K562 (cell line): ENCODE measurements at regions not wholly inside any gene's neighbourhood (a gene's known extent, or its start where the extent isn't known, plus 50 kb on each side); places are given as distances from the start of the nearest gene placed in this dataset.

ENCODE experiments used
- ASH1L ChIP-seq: fragments of 450-650 bp; IDR thresholded peaks from 2 replicates; pipeline ENCODE4 v1.6.1; 2018; ENCODE audit warnings: borderline replicate concordance, mild to moderate bottlenecking, low read depth; ENCODE audit not compliant: partially characterized antibody
- ATF7 ChIP-seq: fragments of 450-650 bp; IDR thresholded peaks from 2 replicates; pipeline ENCODE4 v1.7.1; 2014; ENCODE audit warnings: mild to moderate bottlenecking, moderate library complexity
- CBX3 ChIP-seq, 2 experiments: IDR thresholded peaks; 1 replicate in 1 of 2; 2 replicates in 1 of 2; pipeline ENCODE4 v1.6.1; 2012; ENCODE audit warnings: inconsistent platforms in 2 of 2, low read length in 2 of 2, borderline replicate concordance in 1 of 2, control low read depth in 1 of 2
- CEBPG ChIP-seq, 3 experiments: fragments of 200-800 bp in 1 of 3; sonication (Bioruptor generic) in 1 of 3; sonication (generic) in 1 of 3; formaldehyde crosslinking in 1 of 3; IDR thresholded peaks in 2 of 3; conservative IDR thresholded peaks in 1 of 3; 2 replicates each; pipeline versions ENCODE4 v1.6.1 to v1.8.0; 2016 to 2022; ENCODE audit warnings: missing compliant biosample characterization in 2 of 3, missing genetic modification characterization in 2 of 3, mild to moderate bottlenecking in 1 of 3, missing genetic modification reagents in 1 of 3
- DNMT1 ChIP-seq: fragments of 450-650 bp; IDR thresholded peaks from 2 replicates; pipeline ENCODE4 v1.6.1; 2016; ENCODE audit warnings: antibody characterized with exemption, mild to moderate bottlenecking
- KLF16 ChIP-seq: IDR thresholded peaks from 2 replicates; pipeline ENCODE4 v1.6.1; 2016; ENCODE audit warnings: antibody characterized with exemption
- SMC3 ChIP-seq: conservative IDR thresholded peaks from 2 replicates; pipeline ENCODE4 v1.6.1; 2011; ENCODE audit warnings: low read depth, low read length, improper control_type of control experiment; ENCODE audit not compliant: insufficient read depth
- TAF15 ChIP-seq: fragments of 200-400 bp; formaldehyde crosslinking; IDR thresholded peaks from 2 replicates; pipeline ENCODE4 v1.6.1; 2017; ENCODE audit warnings: mild to moderate bottlenecking, low read depth, low read length, moderate library complexity
- U2AF2 ChIP-seq: fragments of 200-400 bp; formaldehyde crosslinking; optimal IDR thresholded peaks from 2 replicates; pipeline ENCODE3; 2017; ENCODE audit warnings: low read depth, mild to moderate bottlenecking, low read length
- YY1 ChIP-seq, 3 experiments: IDR thresholded peaks; 2 replicates each; pipeline ENCODE4 v1.6.1; 2011; ENCODE audit warnings: low read length in 2 of 3, mild to moderate bottlenecking in 2 of 3, moderate library complexity in 2 of 3, borderline replicate concordance in 1 of 3, control low read depth in 1 of 3, low read depth in 1 of 3; ENCODE audit not compliant: insufficient read depth in 3 of 3, insufficient replicate concordance in 2 of 3, control insufficient read depth in 1 of 3, insufficient read length in 1 of 3; ENCODE audit errors: extremely low read depth in 1 of 3
- ZNF253 ChIP-seq: fragments of 250-450 bp; sonication (Bioruptor Pico); conservative IDR thresholded peaks from 2 replicates; pipeline ENCODE4 v1.6.1; 2021; ENCODE audit warnings: mild to moderate bottlenecking
- ZNF431 ChIP-seq: sonication (generic); formaldehyde crosslinking; IDR thresholded peaks from 2 replicates; pipeline ENCODE4 v1.8.0; 2022; ENCODE audit warnings: mild to moderate bottlenecking, missing genetic modification reagents
- TF ChIP-seq, protein P1 (sequence below), 2 experiments: fragments of 450-650 bp in 1 of 2; sonication (generic) in 1 of 2; formaldehyde crosslinking in 1 of 2; IDR thresholded peaks; 2 replicates each; pipeline versions ENCODE4 v1.7.1 to v1.9.0; 2016 to 2022; ENCODE audit warnings: inconsistent platforms in 1 of 2, mild to moderate bottlenecking in 1 of 2, missing genetic modification reagents in 1 of 2
- TF ChIP-seq, protein P2 (sequence below): IDR thresholded peaks from 2 replicates; pipeline ENCODE4 v1.6.1; 2014; ENCODE audit warnings: antibody characterized with exemption
- TF ChIP-seq, protein P3 (sequence below): fragments of 250-450 bp; sonication (Bioruptor Pico); IDR thresholded peaks from 2 replicates; pipeline ENCODE4 v1.5.0; 2020; ENCODE audit warnings: mild to moderate bottlenecking

DNA sequence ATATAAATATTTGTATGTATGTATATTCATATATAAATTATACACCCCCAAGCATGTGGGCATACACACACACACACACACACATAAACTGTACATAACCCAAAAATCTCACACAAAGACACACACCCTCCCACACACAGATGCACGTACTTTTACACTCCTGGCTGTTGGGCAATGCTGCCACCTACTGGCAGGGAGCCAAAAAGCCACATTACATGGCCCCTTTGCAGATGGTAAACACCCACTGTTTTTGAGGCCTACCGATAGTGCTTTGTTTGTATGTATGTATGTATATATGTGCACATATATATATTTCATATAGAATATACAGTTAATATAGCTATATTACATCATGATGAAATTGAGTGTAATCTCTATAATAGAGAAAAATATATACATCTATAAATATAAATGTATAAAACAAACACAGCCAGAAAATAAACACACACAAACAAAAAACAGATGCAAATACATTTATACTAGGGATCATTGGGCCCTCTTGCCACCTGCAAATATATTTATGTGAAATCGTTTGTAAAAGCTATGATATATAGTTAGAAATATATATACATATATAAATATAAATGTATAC, 120.1 kb upstream of the ACBD5 start (continued):
- TF ChIP-seq, protein P1, sequence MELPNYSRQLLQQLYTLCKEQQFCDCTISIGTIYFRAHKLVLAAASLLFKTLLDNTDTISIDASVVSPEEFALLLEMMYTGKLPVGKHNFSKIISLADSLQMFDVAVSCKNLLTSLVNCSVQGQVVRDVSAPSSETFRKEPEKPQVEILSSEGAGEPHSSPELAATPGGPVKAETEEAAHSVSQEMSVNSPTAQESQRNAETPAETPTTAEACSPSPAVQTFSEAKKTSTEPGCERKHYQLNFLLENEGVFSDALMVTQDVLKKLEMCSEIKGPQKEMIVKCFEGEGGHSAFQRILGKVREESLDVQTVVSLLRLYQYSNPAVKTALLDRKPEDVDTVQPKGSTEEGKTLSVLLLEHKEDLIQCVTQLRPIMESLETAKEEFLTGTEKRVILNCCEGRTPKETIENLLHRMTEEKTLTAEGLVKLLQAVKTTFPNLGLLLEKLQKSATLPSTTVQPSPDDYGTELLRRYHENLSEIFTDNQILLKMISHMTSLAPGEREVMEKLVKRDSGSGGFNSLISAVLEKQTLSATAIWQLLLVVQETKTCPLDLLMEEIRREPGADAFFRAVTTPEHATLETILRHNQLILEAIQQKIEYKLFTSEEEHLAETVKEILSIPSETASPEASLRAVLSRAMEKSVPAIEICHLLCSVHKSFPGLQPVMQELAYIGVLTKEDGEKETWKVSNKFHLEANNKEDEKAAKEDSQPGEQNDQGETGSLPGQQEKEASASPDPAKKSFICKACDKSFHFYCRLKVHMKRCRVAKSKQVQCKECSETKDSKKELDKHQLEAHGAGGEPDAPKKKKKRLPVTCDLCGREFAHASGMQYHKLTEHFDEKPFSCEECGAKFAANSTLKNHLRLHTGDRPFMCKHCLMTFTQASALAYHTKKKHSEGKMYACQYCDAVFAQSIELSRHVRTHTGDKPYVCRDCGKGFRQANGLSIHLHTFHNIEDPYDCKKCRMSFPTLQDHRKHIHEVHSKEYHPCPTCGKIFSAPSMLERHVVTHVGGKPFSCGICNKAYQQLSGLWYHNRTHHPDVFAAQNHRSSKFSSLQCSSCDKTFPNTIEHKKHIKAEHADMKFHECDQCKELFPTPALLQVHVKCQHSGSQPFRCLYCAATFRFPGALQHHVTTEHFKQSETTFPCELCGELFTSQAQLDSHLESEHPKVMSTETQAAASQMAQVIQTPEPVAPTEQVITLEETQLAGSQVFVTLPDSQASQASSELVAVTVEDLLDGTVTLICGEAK (IDR thresholded peaks at IDR 0.05) = no peak
- TF ChIP-seq, protein P1 (CRISPR knock-in tag; IDR thresholded peaks at IDR 0.05) = no peak
- no peak for TF ChIP-seq TAF15
- no peak for TF ChIP-seq ZNF253
- 0 out of 2 replicates have a peak, but pooled peaks have one; percentile 23 for TF ChIP-seq KLF16
- TF ChIP-seq CBX3 (IDR thresholded peaks at IDR 0.05; ENCODE audit: borderline replicate concordance in 1 of 2, low read length in 2 of 2) = no peak
- TF ChIP-seq SMC3 = peak; percentile 84
- TF ChIP-seq DNMT1 = no peak
- TF ChIP-seq ASH1L = no peak
- TF ChIP-seq ATF7 = no peak
- TF ChIP-seq ZNF431 (CRISPR knock-in tag) = no peak
- TF ChIP-seq U2AF2 = no peak
- peak in 1 of 3 experiments; percentile 23 for TF ChIP-seq YY1 (IDR thresholded peaks at IDR 0.05; ENCODE audit: borderline replicate concordance in 1 of 3, control insufficient read depth in 1 of 3, extremely low read depth in 1 of 3, insufficient read depth in 3 of 3, insufficient read length in 1 of 3, insufficient replicate concordance in 2 of 3, low read depth in 1 of 3, low read length in 2 of 3)
- no peak for TF ChIP-seq CEBPG (CRISPR knock-in tag; IDR thresholded peaks at IDR 0.05)
- TF ChIP-seq CEBPG (tag; conservative IDR thresholded peaks at IDR 0.05 in 1 of 2, IDR thresholded peaks at IDR 0.05 in 1 of 2) = peak; percentile 55 to 65
- TF ChIP-seq, protein P2, sequence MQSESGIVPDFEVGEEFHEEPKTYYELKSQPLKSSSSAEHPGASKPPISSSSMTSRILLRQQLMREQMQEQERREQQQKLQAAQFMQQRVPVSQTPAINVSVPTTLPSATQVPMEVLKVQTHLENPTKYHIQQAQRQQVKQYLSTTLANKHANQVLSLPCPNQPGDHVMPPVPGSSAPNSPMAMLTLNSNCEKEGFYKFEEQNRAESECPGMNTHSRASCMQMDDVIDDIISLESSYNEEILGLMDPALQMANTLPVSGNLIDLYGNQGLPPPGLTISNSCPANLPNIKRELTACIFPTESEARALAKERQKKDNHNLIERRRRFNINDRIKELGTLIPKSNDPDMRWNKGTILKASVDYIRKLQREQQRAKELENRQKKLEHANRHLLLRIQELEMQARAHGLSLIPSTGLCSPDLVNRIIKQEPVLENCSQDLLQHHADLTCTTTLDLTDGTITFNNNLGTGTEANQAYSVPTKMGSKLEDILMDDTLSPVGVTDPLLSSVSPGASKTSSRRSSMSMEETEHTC = no peak
- TF ChIP-seq, protein P3, sequence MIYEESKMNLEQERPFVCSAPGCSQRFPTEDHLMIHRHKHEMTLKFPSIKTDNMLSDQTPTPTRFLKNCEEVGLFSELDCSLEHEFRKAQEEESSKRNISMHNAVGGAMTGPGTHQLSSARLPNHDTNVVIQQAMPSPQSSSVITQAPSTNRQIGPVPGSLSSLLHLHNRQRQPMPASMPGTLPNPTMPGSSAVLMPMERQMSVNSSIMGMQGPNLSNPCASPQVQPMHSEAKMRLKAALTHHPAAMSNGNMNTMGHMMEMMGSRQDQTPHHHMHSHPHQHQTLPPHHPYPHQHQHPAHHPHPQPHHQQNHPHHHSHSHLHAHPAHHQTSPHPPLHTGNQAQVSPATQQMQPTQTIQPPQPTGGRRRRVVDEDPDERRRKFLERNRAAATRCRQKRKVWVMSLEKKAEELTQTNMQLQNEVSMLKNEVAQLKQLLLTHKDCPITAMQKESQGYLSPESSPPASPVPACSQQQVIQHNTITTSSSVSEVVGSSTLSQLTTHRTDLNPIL (CRISPR knock-in tag) = no peak
